HUES6 (cell line): ENCODE measurements at regions not wholly inside any gene's neighbourhood (a gene's known extent, or its start where the extent isn't known, plus 50 kb on each side); places are given as distances from the start of the nearest gene placed in this dataset.

ENCODE experiments used
- H3K27ac ChIP-seq: 2 replicates; pipeline ENCODE4 v1.7.0; 2013; ENCODE audit warnings: low read depth, mild to moderate bottlenecking, low read length, inconsistent platforms
- H3K27me3 ChIP-seq: 2 replicates; pipeline ENCODE4 v1.6.1; 2013; ENCODE audit warnings: low read length; ENCODE audit not compliant: control insufficient read depth, insufficient read depth
- H3K36me3 ChIP-seq: 2 replicates; pipeline ENCODE4 v1.6.1; 2013; ENCODE audit warnings: low read length; ENCODE audit not compliant: control insufficient read depth, insufficient read depth
- H3K4me1 ChIP-seq: 2 replicates; pipeline ENCODE4 v1.6.1; 2013; ENCODE audit warnings: low read length; ENCODE audit not compliant: control insufficient read depth, insufficient read depth
- H3K4me3 ChIP-seq: 2 replicates; pipeline ENCODE4 v1.5.1; 2013; ENCODE audit warnings: low read depth, low read length
- H3K9ac ChIP-seq: one replicate; pipeline ENCODE4 v1.6.1; 2013; ENCODE audit warnings: mild to moderate bottlenecking, low read length
- H3K9me3 ChIP-seq: 2 replicates; pipeline ENCODE4 v1.6.1; 2013; ENCODE audit warnings: low read depth, low read length; ENCODE audit not compliant: control insufficient read depth, insufficient read depth

DNA sequence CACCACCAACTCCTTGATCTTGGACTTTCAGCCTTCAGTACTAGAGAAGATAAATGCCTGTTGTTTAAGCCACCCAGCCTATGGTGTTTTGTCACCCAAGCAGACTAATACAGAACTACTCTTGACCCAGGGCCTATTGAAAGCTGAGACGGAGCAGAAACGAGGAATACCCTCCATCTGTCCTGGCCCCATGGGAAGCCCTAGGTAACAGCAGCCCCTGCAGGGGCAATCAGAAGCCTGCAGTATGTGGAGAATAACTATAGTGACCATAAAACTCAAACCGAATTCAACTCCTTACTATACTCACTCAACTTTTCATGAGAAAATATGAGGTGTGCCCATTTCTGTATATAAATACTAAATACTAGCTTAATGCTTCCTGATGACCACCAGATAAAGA is 307.4 kb downstream of the NUAK1 start:
- no peak overlapping the region for H3K27ac ChIP-seq
- H3K9ac ChIP-seq, result no peak overlapping the region
- no peaks in the 10 kb centered on the region for H3K27me3 ChIP-seq
- no peaks in the 10 kb centered on the region for H3K9me3 ChIP-seq
- no peaks in the 10 kb centered on the region for H3K36me3 ChIP-seq
- no peak overlapping the region for H3K4me3 ChIP-seq
- no peaks in the 10 kb centered on the region for H3K4me1 ChIP-seq

DNA sequence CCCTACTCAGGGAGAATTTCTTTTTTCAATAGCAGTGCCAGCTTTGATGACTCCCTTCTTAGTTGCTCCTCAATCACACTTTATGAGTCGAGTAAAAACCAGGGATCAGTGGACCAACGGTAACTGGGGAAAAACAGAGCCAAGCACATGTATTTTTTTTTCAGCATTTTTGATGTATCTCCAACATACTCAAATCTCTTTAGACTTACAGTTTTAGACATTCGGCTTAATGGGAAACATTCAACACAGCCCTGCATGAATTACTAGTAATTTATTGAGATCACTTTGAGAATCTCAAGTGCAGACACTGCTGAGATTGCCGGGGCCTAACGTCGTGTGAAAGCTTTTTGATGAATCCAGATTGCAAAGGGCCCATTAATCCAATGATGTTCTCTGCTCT is 306.7 kb downstream of the NUAK1 start:
- no peaks in the 10 kb centered on the region for H3K36me3 ChIP-seq
- no peaks in the 10 kb centered on the region for H3K4me1 ChIP-seq
- H3K9ac ChIP-seq, result no peak overlapping the region
- H3K27me3 ChIP-seq, result no peaks in the 10 kb centered on the region
- no peaks in the 10 kb centered on the region for H3K9me3 ChIP-seq
- no peak overlapping the region for H3K27ac ChIP-seq
- H3K4me3 ChIP-seq, result no peak overlapping the region

DNA sequence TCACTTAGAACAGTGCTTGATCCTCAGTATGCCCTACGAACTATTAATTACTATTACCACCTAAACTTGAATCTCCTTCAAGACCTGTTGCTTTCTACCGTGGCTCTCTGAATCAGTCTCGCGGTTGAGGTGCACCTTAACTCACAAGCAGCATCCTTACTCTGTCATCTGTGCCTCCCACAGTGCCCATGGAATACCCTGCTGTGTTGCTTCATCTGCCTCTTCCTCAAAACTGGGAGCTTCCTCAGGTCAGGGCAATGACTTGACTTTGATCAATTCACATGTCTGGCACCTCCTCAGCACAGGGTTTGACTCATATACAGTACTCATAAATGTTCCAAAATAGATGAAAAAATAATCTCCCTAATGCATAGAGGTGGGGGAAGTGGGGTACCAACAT is 305.9 kb downstream of the NUAK1 start:
- no peak overlapping the region for H3K27ac ChIP-seq
- H3K4me1 ChIP-seq, result no peaks in the 10 kb centered on the region
- H3K9me3 ChIP-seq, result no peaks in the 10 kb centered on the region
- no peaks in the 10 kb centered on the region for H3K36me3 ChIP-seq
- no peak overlapping the region for H3K4me3 ChIP-seq
- H3K9ac ChIP-seq, result no peak overlapping the region
- H3K27me3 ChIP-seq, result no peaks in the 10 kb centered on the region

DNA sequence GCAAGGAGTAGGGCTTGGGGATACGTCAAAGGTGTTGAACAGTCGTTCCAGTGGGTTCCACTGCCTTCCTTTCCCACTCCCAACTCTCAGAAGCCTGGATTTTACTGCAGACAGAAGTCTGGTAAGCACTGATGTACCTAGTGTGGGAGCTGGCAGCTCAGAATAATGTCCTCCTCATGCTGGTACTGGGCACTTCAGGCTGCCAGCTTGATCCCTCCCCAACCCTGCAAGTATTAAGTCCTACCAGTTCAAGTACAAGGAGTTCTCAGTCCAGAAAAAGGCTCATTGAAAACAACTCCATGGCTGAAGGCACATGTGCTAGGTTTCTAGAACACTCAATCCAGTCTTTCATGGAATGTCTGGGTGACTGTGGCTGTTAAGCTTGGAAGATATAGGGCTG is 304.3 kb downstream of the NUAK1 start:
- Histone ChIP-seq H3K27me3 (no peaks in the 10 kb centered on the region), H3K27ac (no peak overlapping the region), H3K4me3 (no peak overlapping the region), H3K4me1 (no peaks in the 10 kb centered on the region), H3K36me3 (no peaks in the 10 kb centered on the region), H3K9me3 (no peaks in the 10 kb centered on the region), H3K9ac (no peak overlapping the region)

DNA sequence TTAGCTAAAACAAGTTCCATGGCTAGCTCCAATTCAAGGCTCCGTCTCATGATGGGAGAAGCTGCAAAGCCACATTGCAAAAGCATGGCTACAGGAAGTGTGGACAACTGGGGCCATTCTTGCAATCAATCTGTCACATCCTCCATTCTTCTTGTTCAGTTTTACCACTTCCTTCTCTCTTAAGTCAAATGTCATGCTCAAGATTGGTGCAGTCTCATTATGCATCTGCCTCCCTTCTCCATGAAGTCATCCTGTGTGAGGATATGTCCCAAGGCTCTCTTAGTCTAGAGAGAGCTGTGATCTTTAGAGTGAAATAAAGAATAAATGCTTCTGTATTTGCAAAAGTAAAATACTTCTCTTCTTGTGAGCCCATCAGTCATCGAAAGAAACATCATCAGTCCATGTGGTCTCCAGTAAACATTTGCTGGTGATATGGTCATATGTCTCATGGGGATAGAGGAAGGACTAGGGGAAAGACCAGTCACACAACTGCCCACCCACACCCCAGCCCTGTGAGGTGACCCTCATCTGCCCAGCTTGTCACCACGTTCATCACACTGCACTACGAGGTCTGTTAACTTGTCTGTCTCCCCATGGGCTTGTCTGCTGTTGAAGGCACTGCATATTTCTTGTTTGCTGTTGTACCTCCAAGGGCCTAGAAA is 303.0 kb downstream of the NUAK1 start:
- H3K4me1 ChIP-seq, result no peaks in the 10 kb centered on the region
- no peak overlapping the region for H3K9ac ChIP-seq
- H3K4me3 ChIP-seq, result no peak overlapping the region
- no peaks in the 10 kb centered on the region for H3K27me3 ChIP-seq
- no peaks in the 10 kb centered on the region for H3K36me3 ChIP-seq
- H3K27ac ChIP-seq, result no peak overlapping the region
- no peaks in the 10 kb centered on the region for H3K9me3 ChIP-seq

DNA sequence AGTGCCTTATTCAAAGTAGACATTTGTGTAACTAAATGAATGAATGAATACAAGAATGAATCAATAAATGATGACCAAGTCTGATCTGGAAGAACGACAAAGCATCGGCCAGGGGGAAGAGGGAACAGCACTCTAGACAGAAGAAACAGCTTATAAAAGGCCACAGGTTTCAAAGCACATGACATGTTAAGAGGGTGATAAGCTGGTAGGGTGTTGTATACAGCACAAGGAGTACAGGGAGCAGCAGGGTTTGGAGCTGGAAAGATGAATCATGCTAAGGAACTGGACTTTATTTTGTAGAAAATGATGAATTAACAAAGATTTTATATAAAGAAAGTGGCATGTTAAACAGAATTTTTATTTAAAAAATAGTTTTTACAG is 302.5 kb downstream of the NUAK1 start:
- no peaks in the 10 kb centered on the region for H3K9me3 ChIP-seq
- no peaks in the 10 kb centered on the region for H3K36me3 ChIP-seq
- H3K9ac ChIP-seq, result no peak overlapping the region
- H3K27ac ChIP-seq, result no peak overlapping the region
- no peaks in the 10 kb centered on the region for H3K27me3 ChIP-seq
- H3K4me3 ChIP-seq, result no peak overlapping the region
- H3K4me1 ChIP-seq, result no peaks in the 10 kb centered on the region

DNA sequence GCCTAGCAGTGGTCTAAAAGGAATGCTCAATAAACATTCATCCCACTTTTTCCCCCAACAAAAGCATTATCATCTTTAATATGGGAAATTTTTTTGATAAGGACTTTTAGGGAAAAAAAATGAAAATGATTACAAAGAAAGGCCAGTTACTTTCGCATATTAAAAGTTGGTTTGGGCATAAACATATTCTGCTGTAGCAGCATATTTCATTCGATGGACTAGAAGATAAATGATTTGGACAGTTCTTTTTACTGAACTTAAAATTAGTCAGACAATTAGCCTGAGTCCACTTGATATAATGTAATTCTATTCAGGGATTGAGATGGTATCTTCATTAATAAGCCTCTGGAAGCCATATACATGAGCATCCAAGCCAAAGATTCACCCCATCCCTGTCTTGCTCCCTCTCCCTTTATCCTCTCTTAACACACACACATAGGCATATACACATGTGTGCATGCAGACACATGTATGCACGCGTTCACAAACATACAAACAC is 299.1 kb downstream of the NUAK1 start:
- Histone ChIP-seq H3K4me1 (no peaks in the 10 kb centered on the region), H3K27me3 (no peaks in the 10 kb centered on the region), H3K27ac (no peak overlapping the region), H3K4me3 (no peak overlapping the region), H3K36me3 (no peaks in the 10 kb centered on the region), H3K9ac (no peak overlapping the region), H3K9me3 (no peaks in the 10 kb centered on the region)

DNA sequence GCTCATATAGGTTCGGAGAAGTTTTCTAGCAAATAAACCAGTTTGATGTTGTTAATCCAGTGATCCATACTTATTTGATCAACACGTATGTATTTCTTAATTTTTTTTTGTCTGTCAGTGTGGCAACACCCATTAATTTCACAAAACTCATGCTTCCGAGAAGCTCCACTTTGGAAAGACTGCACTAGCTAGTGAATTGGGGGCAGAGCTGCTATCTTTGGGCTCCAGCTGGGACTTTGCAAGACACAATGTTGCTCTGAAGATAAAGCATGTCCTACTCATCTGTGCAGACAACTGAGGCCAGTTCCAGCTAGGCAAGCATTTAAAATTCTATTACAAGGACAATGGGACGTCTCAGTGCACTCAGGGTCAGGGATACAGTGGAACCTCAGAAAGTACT is 298.4 kb downstream of the NUAK1 start:
- H3K36me3 ChIP-seq, result no peaks in the 10 kb centered on the region
- H3K4me3 ChIP-seq, result no peak overlapping the region
- no peaks in the 10 kb centered on the region for H3K4me1 ChIP-seq
- H3K9me3 ChIP-seq, result peaks cover 4% of the 10 kb centered on the region
- no peak overlapping the region for H3K27ac ChIP-seq
- no peaks in the 10 kb centered on the region for H3K27me3 ChIP-seq
- no peak overlapping the region for H3K9ac ChIP-seq

DNA sequence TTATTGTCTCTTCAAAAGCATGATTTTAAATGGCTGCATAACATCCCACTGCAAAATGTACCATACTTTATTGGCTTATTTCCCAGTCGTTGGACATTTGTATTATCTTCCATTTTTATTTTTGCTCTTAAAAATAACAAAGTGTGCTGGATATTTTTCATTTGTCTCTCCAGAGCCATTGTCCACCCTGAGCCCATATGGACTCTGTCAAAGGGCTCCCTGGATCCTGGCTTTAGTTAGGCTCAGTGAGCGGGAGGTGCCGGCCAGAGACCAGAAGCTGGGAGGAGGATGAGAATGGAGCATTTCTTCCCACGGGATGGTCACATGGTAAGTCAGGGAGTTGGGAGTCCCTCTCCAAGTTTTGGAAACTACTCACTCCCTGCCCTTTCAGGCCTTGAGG is 296.9 kb downstream of the NUAK1 start:
- no peaks in the 10 kb centered on the region for H3K4me1 ChIP-seq
- H3K36me3 ChIP-seq, result no peaks in the 10 kb centered on the region
- no peak overlapping the region for H3K4me3 ChIP-seq
- H3K9me3 ChIP-seq, result peaks cover 19% of the 10 kb centered on the region
- no peaks in the 10 kb centered on the region for H3K27me3 ChIP-seq
- no peak overlapping the region for H3K9ac ChIP-seq
- no peak overlapping the region for H3K27ac ChIP-seq

DNA sequence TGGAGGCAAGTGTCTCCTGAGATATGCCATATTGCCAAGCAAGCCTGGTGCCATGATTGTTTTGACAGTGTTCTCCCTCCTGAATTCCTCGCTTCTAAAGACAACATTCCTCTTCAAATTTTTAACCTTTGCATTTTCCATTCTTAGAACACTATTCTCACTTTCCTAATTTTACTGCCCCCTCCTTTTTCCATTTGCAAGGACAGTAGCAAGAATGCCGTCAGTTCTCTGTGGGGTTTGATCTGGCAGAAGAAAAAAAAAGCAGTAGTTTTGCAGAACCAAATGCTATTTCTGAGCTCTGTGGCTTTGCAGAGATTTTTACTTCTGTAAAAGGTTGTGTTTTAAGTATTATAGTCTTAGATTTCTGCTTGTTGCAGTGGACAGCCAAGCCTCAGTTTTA is 295.2 kb downstream of the NUAK1 start:
- H3K4me1 ChIP-seq, result no peaks in the 10 kb centered on the region
- no peaks in the 10 kb centered on the region for H3K36me3 ChIP-seq

DNA sequence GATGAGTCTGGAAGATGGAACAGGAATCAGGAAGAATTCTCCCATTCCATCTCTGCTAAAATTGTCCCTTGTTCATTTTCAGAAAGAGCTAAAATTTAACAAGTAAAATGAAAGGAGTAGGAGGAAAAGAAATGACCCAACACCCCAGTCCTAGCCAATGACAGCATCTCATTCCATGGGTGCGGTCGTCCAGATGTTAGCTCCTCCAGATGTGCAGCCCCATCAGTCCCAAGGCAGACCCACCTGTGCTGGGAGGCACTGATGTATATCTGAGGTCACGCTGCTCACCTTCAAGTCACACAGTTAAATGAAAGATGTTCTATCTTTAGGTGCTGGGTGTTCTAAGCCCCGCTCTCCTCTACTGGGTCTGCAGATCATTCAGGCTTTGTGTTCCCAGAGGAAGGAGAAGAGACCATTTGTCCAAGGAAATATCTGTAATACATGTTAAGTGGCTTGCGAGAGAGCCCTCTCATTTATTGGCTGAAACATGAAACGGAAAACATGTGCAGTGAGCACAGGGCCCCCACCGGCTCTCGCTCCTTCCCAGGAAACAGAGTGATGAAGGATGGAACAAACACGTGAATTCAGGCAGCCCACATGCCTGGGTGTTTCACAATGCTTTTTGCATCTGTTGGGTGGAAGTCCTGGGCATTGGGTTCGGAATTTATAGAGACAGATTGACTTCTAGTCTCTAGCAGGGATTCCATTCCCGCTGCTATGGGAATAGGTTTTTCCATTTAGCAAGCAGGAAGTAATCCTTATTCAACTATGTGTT is 294.6 kb downstream of the NUAK1 start:
- H3K27ac ChIP-seq, result no peak overlapping the region
- no peak overlapping the region for H3K9ac ChIP-seq
- peaks cover 27% of the 10 kb centered on the region for H3K9me3 ChIP-seq
- no peaks in the 10 kb centered on the region for H3K27me3 ChIP-seq
- H3K4me3 ChIP-seq, result no peak overlapping the region
- no peaks in the 10 kb centered on the region for H3K36me3 ChIP-seq
- H3K4me1 ChIP-seq, result no peaks in the 10 kb centered on the region

More for the DNA sequence above, 295.2 kb downstream of the NUAK1 start:
- Histone ChIP-seq H3K27me3 (no peaks in the 10 kb centered on the region), H3K9ac (no peak overlapping the region), H3K27ac (no peak overlapping the region), H3K9me3 (peaks cover 27% of the 10 kb centered on the region), H3K4me3 (no peak overlapping the region)
